IMR-90 (cell line): ENCODE measurements at regions not wholly inside any gene's neighbourhood (a gene's known extent, or its start where the extent isn't known, plus 50 kb on each side); places are given as distances from the start of the nearest gene placed in this dataset.

Experiments used
- ATAC-seq: fragments of 200-7000 bp; cut with Tn5 transposase; 2 replicates; pipeline ENCODE4 v1.9.1; 2020; ENCODE audit warnings: low read depth, mild to moderate bottlenecking, moderate library complexity
- BruUV-seq: library from RNA; stranded (reverse); fragments of 400-500 nt; replicated peaks from 2 replicates; lab custom pipeline; 2021; lab: Mats Ljungman, UMichigan
- CTCF ChIA-PET: fragments of 300-600 bp; formaldehyde crosslinking; extraction: SDS; loops from one replicate; lab custom pipeline; 2021; ENCODE audit warnings: antibody characterized with exemption; lab: Yijun Ruan, JAX
- POLR2A ChIA-PET: fragments of 300-600 bp; sonication (Branson Sonifier 250); formaldehyde crosslinking; loops from one replicate; lab custom pipeline; 2022; ENCODE audit warnings: antibody characterized with exemption; ENCODE audit not compliant: unreplicated experiment; lab: Charles Lee
- DNase-seq: peaks from one replicate; pipeline ENCODE4 v3.0.0; 2013
- H2AFZ ChIP-seq: replicated peaks from 2 replicates; pipeline ENCODE3; 2013; ENCODE audit warnings: low read length, mild to moderate bottlenecking; ENCODE audit not compliant: poor library complexity
- H2AK5ac ChIP-seq: 2 replicates; pipeline ENCODE4 v1.6.1; 2013; ENCODE audit warnings: low read depth, low read length, inconsistent platforms
- H2AK9ac ChIP-seq: replicated peaks from 2 replicates; pipeline ENCODE3; 2013; ENCODE audit warnings: mild to moderate bottlenecking, low read depth, low read length, moderate library complexity; ENCODE audit not compliant: poor library complexity
- H2BK120ac ChIP-seq: 2 replicates; pipeline ENCODE4 v1.6.1; 2013; ENCODE audit warnings: low read depth, low read length, inconsistent platforms
- H2BK15ac ChIP-seq: 3 replicates; pipeline ENCODE4 v1.6.1; 2013; ENCODE audit warnings: low read depth, low read length, inconsistent platforms
- H2BK20ac ChIP-seq: 2 replicates; pipeline ENCODE4 v1.6.1; 2013; ENCODE audit warnings: low read depth, mild to moderate bottlenecking, inconsistent platforms, low read length, moderate library complexity
- H2BK5ac ChIP-seq: 2 replicates; pipeline ENCODE4 v1.6.1; 2013; ENCODE audit warnings: mild to moderate bottlenecking, low read depth, low read length, inconsistent platforms; ENCODE audit not compliant: poor library complexity, severe bottlenecking
- H3K14ac ChIP-seq: replicated peaks from 2 replicates; pipeline ENCODE4 v1.6.1; 2013; ENCODE audit warnings: low read depth, low read length, inconsistent platforms
- H3K18ac ChIP-seq: 2 replicates; pipeline ENCODE4 v1.6.1; 2013; ENCODE audit warnings: low read depth, low read length, control low read depth
- H3K23ac ChIP-seq: 2 replicates; pipeline ENCODE4 v1.6.1; 2013; ENCODE audit warnings: low read depth, low read length, inconsistent platforms
- H3K27ac ChIP-seq: 2 replicates; pipeline ENCODE4 v1.5.1; 2013; ENCODE audit warnings: mild to moderate bottlenecking, control low read depth, low read length; ENCODE audit not compliant: insufficient read depth
- H3K27me3 ChIP-seq: 2 replicates; pipeline ENCODE4 v1.6.1; 2013; ENCODE audit warnings: low read length; ENCODE audit not compliant: control insufficient read depth, insufficient read depth
- H3K36me3 ChIP-seq: 2 replicates; pipeline ENCODE4 v1.6.1; 2013; ENCODE audit warnings: low read length, mixed read lengths; ENCODE audit not compliant: control insufficient read depth, insufficient read depth
- H3K4ac ChIP-seq: 2 replicates; pipeline ENCODE4 v1.6.1; 2013; ENCODE audit warnings: low read depth, low read length, inconsistent platforms
- H3K4me1 ChIP-seq: 2 replicates; pipeline ENCODE4 v1.6.1; 2013; ENCODE audit warnings: low read length, mixed read lengths; ENCODE audit not compliant: control insufficient read depth, insufficient read depth
- H3K4me2 ChIP-seq: 2 replicates; pipeline ENCODE4 v1.6.1; 2013; ENCODE audit warnings: low read depth, mild to moderate bottlenecking, control low read depth, low read length, moderate library complexity
- H3K4me3 ChIP-seq: 2 replicates; pipeline ENCODE4 v1.5.1; 2013; ENCODE audit warnings: low read depth, mild to moderate bottlenecking, control low read depth, low read length, moderate library complexity; ENCODE audit not compliant: insufficient read depth
- H3K56ac ChIP-seq: 2 replicates; pipeline ENCODE4 v1.6.1; 2013; ENCODE audit warnings: low read length, inconsistent platforms; ENCODE audit not compliant: insufficient read depth; ENCODE audit errors: extremely low read depth
- H3K79me1 ChIP-seq, 2 experiments: 2 replicates each; pipeline ENCODE4 v1.6.1; 2013; ENCODE audit warnings: low read length in 2 of 2, inconsistent platforms in 1 of 2, low read depth in 1 of 2
- H3K9ac ChIP-seq: 2 replicates; pipeline ENCODE4 v1.6.1; 2013; ENCODE audit warnings: low read depth, low read length, control low read depth
- H3K9me1 ChIP-seq: 2 replicates; pipeline ENCODE4 v1.6.1; 2013; ENCODE audit warnings: low read length, inconsistent platforms; ENCODE audit not compliant: insufficient read depth
- H3K9me3 ChIP-seq: 2 replicates; pipeline ENCODE4 v1.6.1; 2013; ENCODE audit warnings: low read length; ENCODE audit not compliant: control insufficient read depth, insufficient read depth
- H4K20me1 ChIP-seq: 2 replicates; pipeline ENCODE4 v1.6.1; 2013; ENCODE audit warnings: low read length, inconsistent platforms; ENCODE audit not compliant: insufficient read depth
- H4K5ac ChIP-seq: 2 replicates; pipeline ENCODE4 v1.6.1; 2013; ENCODE audit warnings: mild to moderate bottlenecking, low read depth, low read length, control low read depth
- H4K8ac ChIP-seq, 2 experiments: 2 replicates each; pipeline ENCODE4 v1.6.1; 2013; ENCODE audit warnings: low read depth in 2 of 2, low read length in 2 of 2, control low read depth in 1 of 2, inconsistent platforms in 1 of 2
- H4K91ac ChIP-seq: 2 replicates; pipeline ENCODE4 v1.6.1; 2013; ENCODE audit warnings: low read depth, low read length, inconsistent platforms; ENCODE audit not compliant: insufficient read depth
- CEBPB ChIP-seq: IDR thresholded peaks from 2 replicates; pipeline ENCODE4 v1.6.1; 2012; ENCODE audit warnings: low read depth, low read length, improper control_type of control experiment
- CTCF ChIP-seq: conservative IDR thresholded peaks from 2 replicates; pipeline ENCODE4 v1.5.1; 2012; ENCODE audit warnings: mild to moderate bottlenecking, low read depth, low read length, improper control_type of control experiment
- RCOR1 ChIP-seq: IDR thresholded peaks from 2 replicates; pipeline ENCODE4 v1.6.1; 2012; ENCODE audit warnings: mild to moderate bottlenecking, low read length, improper control_type of control experiment; ENCODE audit not compliant: insufficient replicate concordance
- RFX5 ChIP-seq: IDR thresholded peaks from 2 replicates; pipeline ENCODE4 v1.8.0; 2012; ENCODE audit warnings: low read depth, mild to moderate bottlenecking, low read length, moderate library complexity
- WGBS, 2 experiments: methylation state at CpG; one replicate each; pipeline versions ENCODE4 v1.1.5 to v1.1.7; 2013; ENCODE audit warnings: missing lambda C conversion rate in 2 of 2; ENCODE audit not compliant: insufficient read length in 1 of 2; ENCODE audit errors: extremely low coverage in 2 of 2; 5-methylcytosine and 5-hydroxymethylcytosine counted together
- dilution Hi-C: fragments of 300-500 bp; cut with HindIII; formaldehyde crosslinking; loops from one replicate; pipeline ENCODE4 v1.14.3; 2018; ENCODE audit warnings: low sequenced_read_pairs; ENCODE audit not compliant: unreplicated experiment
- in situ Hi-C: fragments of 300-500 bp; cut with MboI; formaldehyde crosslinking; loops from 3 replicates; pipeline ENCODE4 v1.14.3; 2019; ENCODE audit warnings: low sequenced_read_pairs, inconsistent platforms, mixed read lengths
- intact Hi-C: fragments of 100-400 bp; cut with micrococcal nuclease; formaldehyde crosslinking; loops from 2 replicates; pipeline ENCODE4 v1.10.0; 2022
- TF ChIP-seq, protein P1 (sequence below): fragments of 150-350 bp; IDR thresholded peaks from 2 replicates; pipeline ENCODE4 v1.6.1; 2016; ENCODE audit warnings: low read depth, mild to moderate bottlenecking, low read length, moderate library complexity, borderline replicate concordance

- Histone ChIP-seq H3K18ac (peak overlapping the region; percentile 90), H4K5ac (no peak overlapping the region), H3K36me3 (no peaks in the 10 kb centered on the region), H3K9me3 (no peaks in the 10 kb centered on the region), H2AK9ac (no peak overlapping the region), H4K8ac (peak overlapping the region in 1 of 2 experiments; percentile 74; a peak in 2 of 4 replicates), H2BK15ac (peak overlapping the region; percentile 54; the same call in 1 of the 3 replicates), H3K4me3 (no peak overlapping the region), H3K79me1 (no peaks in the 10 kb centered on the region), H2AFZ (no peak overlapping the region), H3K9ac (no peak overlapping the region), H3K27me3 (no peaks in the 10 kb centered on the region), H2BK5ac (peak overlapping the region; percentile 94), H3K56ac (peak overlapping the region; percentile 19; the same call in 1 of the 2 replicates), H3K23ac (peak overlapping the region; percentile 73; the same call in 1 of the 2 replicates), H3K4me1 (peaks cover 6% of the 10 kb centered on the region; the same call in 1 of the 2 replicates), H4K20me1 (no peaks in the 10 kb centered on the region), H4K91ac (peak overlapping the region; percentile 20; the same call in 1 of the 2 replicates), H3K27ac (peak overlapping the region; percentile 49; the same call in 1 of the 2 replicates), H2BK20ac (peak overlapping the region; percentile 88), H2BK120ac (peak overlapping the region; percentile 89), H2AK5ac (peak overlapping the region; percentile 27; the same call in 1 of the 2 replicates), H3K4me2 (no peak overlapping the region; the same call in 1 of the 2 replicates), H3K9me1 (no peaks in the 10 kb centered on the region; the same call in 1 of the 2 replicates), H3K14ac (peak overlapping the region; percentile 73; the same call in 1 of the 2 replicates), H3K4ac (peak overlapping the region; percentile 77)
- DNase-seq = peak; percentile 15
- dilution Hi-C loops = no loop called here
- in situ Hi-C loops = no loop called here
- WGBS, 2 experiments = no CpG with 5 or more reads among the region's 6 CpGs
- intact Hi-C loops = no loop called here
- CTCF ChIA-PET = interaction anchor here (1.5 kb wide), 1 partner anchor 122 kb away, joined by 4 read pairs; no protein-coding TSS in a partner anchor
- 0 out of 2 replicates have a peak, but pooled peaks have one; percentile 17 for ATAC-seq
- POLR2A ChIA-PET = no interaction called here
- TF ChIP-seq CTCF (peak; percentile 12; the same call in 1 of the 2 replicates), RFX5 (no peak), RCOR1 (no peak), CEBPB (0 out of 2 replicates have a peak, but pooled peaks have one; percentile 11)
- TF ChIP-seq, protein P1, sequence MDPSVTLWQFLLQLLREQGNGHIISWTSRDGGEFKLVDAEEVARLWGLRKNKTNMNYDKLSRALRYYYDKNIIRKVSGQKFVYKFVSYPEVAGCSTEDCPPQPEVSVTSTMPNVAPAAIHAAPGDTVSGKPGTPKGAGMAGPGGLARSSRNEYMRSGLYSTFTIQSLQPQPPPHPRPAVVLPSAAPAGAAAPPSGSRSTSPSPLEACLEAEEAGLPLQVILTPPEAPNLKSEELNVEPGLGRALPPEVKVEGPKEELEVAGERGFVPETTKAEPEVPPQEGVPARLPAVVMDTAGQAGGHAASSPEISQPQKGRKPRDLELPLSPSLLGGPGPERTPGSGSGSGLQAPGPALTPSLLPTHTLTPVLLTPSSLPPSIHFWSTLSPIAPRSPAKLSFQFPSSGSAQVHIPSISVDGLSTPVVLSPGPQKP = no peak
- no TSS peak for BruUV-seq
Observed at GRCh38 chr6:140980265-140980887, 1152.3 kb upstream of the GJE1 start.
